ENCODE measurements at regions not wholly inside any gene's neighbourhood (a gene's known extent, or its start where the extent isn't known, plus 50 kb on each side); places are given as distances from the start of the nearest gene placed in this dataset.

GRCh38 chr2:185245806-185246205 lies 492.8 kb upstream of the FSIP2 start:
- no peak for TF ChIP-seq CTCF (IDR thresholded peaks at IDR 0.05; ENCODE audit: extremely low read depth, low read depth, low read length)
- Histone ChIP-seq H3K4me2 (ENCODE audit: insufficient read depth, low read length) (no peak overlapping the region), H3K79me2 (ENCODE audit: insufficient read depth, low read length) (no peaks in the 10 kb centered on the region), H3K4me3 (ENCODE audit: insufficient read depth, low read length) (no peak overlapping the region), H4K20me1 (ENCODE audit: insufficient read depth, low read length) (no peaks in the 10 kb centered on the region), H2AFZ (ENCODE audit: low read length) (no peak overlapping the region), H3K36me3 (ENCODE audit: insufficient read depth, low read length) (no peaks in the 10 kb centered on the region), H3K4me1 (ENCODE audit: insufficient read depth, low read length) (no peaks in the 10 kb centered on the region), H3K9me3 (ENCODE audit: low read depth, low read length) (no peaks in the 10 kb centered on the region), H3K27me3 (ENCODE audit: insufficient read depth, low read length) (no peaks in the 10 kb centered on the region), H3K27ac (ENCODE audit: low read depth, low read length) (no peak overlapping the region)
- DNase-seq (ENCODE audit: insufficient read length, low spot score, missing footprints) = no peak

GRCh38 chr2:185246717-185247116 lies 491.9 kb upstream of the FSIP2 start:
- Histone ChIP-seq H2AFZ (ENCODE audit: low read length) (no peak overlapping the region), H3K4me3 (ENCODE audit: insufficient read depth, low read length) (no peak overlapping the region)
- no peak for TF ChIP-seq CTCF (IDR thresholded peaks at IDR 0.05; ENCODE audit: extremely low read depth, low read depth, low read length)

GRCh38 chr2:185255566-185255965 lies 483.0 kb upstream of the FSIP2 start:
- no peak overlapping the region for H3K27ac ChIP-seq (ENCODE audit: low read depth, low read length)
- no peaks in the 10 kb centered on the region for H4K20me1 ChIP-seq (ENCODE audit: insufficient read depth, low read length)
- no peaks in the 10 kb centered on the region for H3K27me3 ChIP-seq (ENCODE audit: insufficient read depth, low read length)
- H3K79me2 ChIP-seq (ENCODE audit: insufficient read depth, low read length) = no peaks in the 10 kb centered on the region
- H3K4me1 ChIP-seq (ENCODE audit: insufficient read depth, low read length) = no peaks in the 10 kb centered on the region
- no peak overlapping the region for H2AFZ ChIP-seq (ENCODE audit: low read length)
- H3K4me3 ChIP-seq (ENCODE audit: insufficient read depth, low read length) = no peak overlapping the region
- H3K4me2 ChIP-seq (ENCODE audit: insufficient read depth, low read length) = no peak overlapping the region
- no peak for TF ChIP-seq CTCF (IDR thresholded peaks at IDR 0.05; ENCODE audit: extremely low read depth, low read depth, low read length)
- DNase-seq (ENCODE audit: insufficient read length, low spot score, missing footprints) = peak; percentile 13
- H3K9me3 ChIP-seq (ENCODE audit: low read depth, low read length) = no peaks in the 10 kb centered on the region
- no peaks in the 10 kb centered on the region for H3K36me3 ChIP-seq (ENCODE audit: insufficient read depth, low read length)

More at GRCh38 chr2:185246717-185247116, 491.9 kb upstream of the FSIP2 start:
- Histone ChIP-seq H3K4me2 (ENCODE audit: insufficient read depth, low read length) (no peak overlapping the region), H3K27me3 (ENCODE audit: insufficient read depth, low read length) (no peaks in the 10 kb centered on the region), H3K27ac (ENCODE audit: low read depth, low read length) (no peak overlapping the region), H3K36me3 (ENCODE audit: insufficient read depth, low read length) (no peaks in the 10 kb centered on the region), H3K79me2 (ENCODE audit: insufficient read depth, low read length) (no peaks in the 10 kb centered on the region), H3K9me3 (ENCODE audit: low read depth, low read length) (no peaks in the 10 kb centered on the region), H3K4me1 (ENCODE audit: insufficient read depth, low read length) (no peaks in the 10 kb centered on the region), H4K20me1 (ENCODE audit: insufficient read depth, low read length) (no peaks in the 10 kb centered on the region)
- DNase-seq (ENCODE audit: insufficient read length, low spot score, missing footprints) = no peak

GRCh38 chr2:185265747-185266146 lies 472.9 kb upstream of the FSIP2 start:
- TF ChIP-seq CTCF (IDR thresholded peaks at IDR 0.05; ENCODE audit: extremely low read depth, low read depth, low read length) = no peak
- Histone ChIP-seq H3K27ac (ENCODE audit: low read depth, low read length) (no peak overlapping the region), H3K4me1 (ENCODE audit: insufficient read depth, low read length) (no peaks in the 10 kb centered on the region), H3K79me2 (ENCODE audit: insufficient read depth, low read length) (no peaks in the 10 kb centered on the region), H3K9me3 (ENCODE audit: low read depth, low read length) (no peaks in the 10 kb centered on the region), H3K4me2 (ENCODE audit: insufficient read depth, low read length) (no peak overlapping the region), H2AFZ (ENCODE audit: low read length) (no peak overlapping the region), H3K4me3 (ENCODE audit: insufficient read depth, low read length) (no peak overlapping the region), H4K20me1 (ENCODE audit: insufficient read depth, low read length) (no peaks in the 10 kb centered on the region), H3K27me3 (ENCODE audit: insufficient read depth, low read length) (no peaks in the 10 kb centered on the region), H3K36me3 (ENCODE audit: insufficient read depth, low read length) (no peaks in the 10 kb centered on the region)
- no peak for DNase-seq (ENCODE audit: insufficient read length, low spot score, missing footprints)
